Calu3 (cell line): ENCODE measurements at regions not wholly inside any gene's neighbourhood (a gene's known extent, or its start where the extent isn't known, plus 50 kb on each side); places are given as distances from the start of the nearest gene placed in this dataset.

Experiments
- BruUV-seq: library from RNA; stranded (reverse); fragments of 400-500 nt; replicated peaks from 2 replicates; lab custom pipeline; 2021; lab: Mats Ljungman, UMichigan
- CTCF ChIA-PET: fragments of 300-600 bp; sonication (Branson Sonifier 250); formaldehyde crosslinking; loops from one replicate; lab custom pipeline; 2022; ENCODE audit warnings: antibody characterized with exemption; lab: Charles Lee
- DNase-seq: peaks from one replicate; pipeline ENCODE4 v3.0.0; 2022
- H3K27ac Mint-ChIP-seq: one replicate; pipeline ENCODE4 v1.8.0; 2022; ENCODE audit warnings: mixed read lengths; ENCODE audit not compliant: unreplicated experiment
- H3K27me3 Mint-ChIP-seq: one replicate; pipeline ENCODE4 v1.8.0; 2022; ENCODE audit warnings: mixed read lengths; ENCODE audit not compliant: unreplicated experiment
- H3K36me3 Mint-ChIP-seq: one replicate; pipeline ENCODE4 v1.8.0; 2022; ENCODE audit warnings: mild to moderate bottlenecking, moderate library complexity, mixed read lengths; ENCODE audit not compliant: insufficient read depth, unreplicated experiment
- H3K4me1 Mint-ChIP-seq: one replicate; pipeline ENCODE4 v1.8.0; 2022; ENCODE audit warnings: mild to moderate bottlenecking, low read depth, mixed read lengths; ENCODE audit not compliant: unreplicated experiment
- H3K4me3 Mint-ChIP-seq: one replicate; pipeline ENCODE4 v1.8.0; 2022; ENCODE audit warnings: mild to moderate bottlenecking, low read depth, moderate library complexity, mixed read lengths; ENCODE audit not compliant: unreplicated experiment
- H3K9me3 Mint-ChIP-seq: one replicate; pipeline ENCODE4 v1.8.0; 2022; ENCODE audit warnings: low read depth, mixed read lengths; ENCODE audit not compliant: unreplicated experiment
- CTCF ChIP-seq: fragments of 200-600 bp; IDR thresholded peaks from one replicate; pipeline ENCODE4 v1.8.0; 2022; ENCODE audit warnings: antibody characterized with exemption; ENCODE audit not compliant: unreplicated experiment
- intact Hi-C: fragments of 100-400 bp; cut with micrococcal nuclease; formaldehyde crosslinking; loops from one replicate; pipeline ENCODE4 v1.10.0; 2022; ENCODE audit not compliant: unreplicated experiment

- no peak overlapping the region for H3K27ac Mint-ChIP-seq
- H3K36me3 Mint-ChIP-seq: no peaks in the 10 kb centered on the region
- peaks cover 4% of the 10 kb centered on the region for H3K9me3 Mint-ChIP-seq
- DNase-seq: no peak
- H3K4me3 Mint-ChIP-seq: no peak overlapping the region
- intact Hi-C loops: no loop called here
- no peaks in the 10 kb centered on the region for H3K27me3 Mint-ChIP-seq
- CTCF ChIA-PET: no interaction called here
- no peak for TF ChIP-seq CTCF
- peaks cover 23% of the 10 kb centered on the region for H3K4me1 Mint-ChIP-seq
- no TSS peak for BruUV-seq
Observed at GRCh38 chr12:19847294-19848059, 408.2 kb downstream of the AEBP2 start.

GRCh38 chr12:19848421-19848820, 409.1 kb downstream of the AEBP2 start:
- Mint-ChIP-seq H3K27me3 (no peaks in the 10 kb centered on the region), H3K9me3 (peaks cover 4% of the 10 kb centered on the region), H3K36me3 (no peaks in the 10 kb centered on the region), H3K4me3 (no peak overlapping the region), H3K4me1 (peaks cover 30% of the 10 kb centered on the region), H3K27ac (no peak overlapping the region)
- no peak for TF ChIP-seq CTCF
- CTCF ChIA-PET: no interaction called here
- no peak for DNase-seq
- BruUV-seq: no TSS peak
- intact Hi-C loops: no loop called here

- Mint-ChIP-seq H3K4me1 (peaks cover 30% of the 10 kb centered on the region), H3K4me3 (no peak overlapping the region), H3K27ac (no peak overlapping the region), H3K36me3 (no peaks in the 10 kb centered on the region), H3K27me3 (no peaks in the 10 kb centered on the region), H3K9me3 (peaks cover 4% of the 10 kb centered on the region)
- intact Hi-C loops: no loop called here
- CTCF ChIA-PET: no interaction called here
- DNase-seq: no peak
- TF ChIP-seq CTCF: no peak
- BruUV-seq: no TSS peak
Observed at GRCh38 chr12:19849208-19849607, 409.9 kb downstream of the AEBP2 start.

GRCh38 chr12:19850346-19851065, 411.2 kb downstream of the AEBP2 start:
- Mint-ChIP-seq H3K9me3 (peaks cover 4% of the 10 kb centered on the region), H3K36me3 (no peaks in the 10 kb centered on the region), H3K27me3 (no peaks in the 10 kb centered on the region), H3K27ac (no peak overlapping the region), H3K4me1 (peaks cover 32% of the 10 kb centered on the region), H3K4me3 (no peak overlapping the region)
- CTCF ChIA-PET: no interaction called here
- intact Hi-C loops: no loop called here
- no peak for DNase-seq
- no peak for TF ChIP-seq CTCF
- no TSS peak for BruUV-seq
